SK-N-SH (cell line): ENCODE measurements at regions not wholly inside any gene's neighbourhood (a gene's known extent, or its start where the extent isn't known, plus 50 kb on each side); places are given as distances from the start of the nearest gene placed in this dataset.

ENCODE experiments used
- CTCF ChIA-PET: fragments of 300-600, 350-600 bp; formaldehyde crosslinking; extraction: SDS; loops from one replicate; lab custom pipeline; 2021; lab: Yijun Ruan, JAX
- POLR2A ChIA-PET: fragments of 350-600 bp; sonication (Branson Sonifier 250); formaldehyde crosslinking; extraction: SDS; loops from one replicate; lab custom pipeline; 2020; ENCODE audit warnings: antibody characterized with exemption, inconsistent platforms; lab: Yijun Ruan, JAX
- DNase-seq: peaks from one replicate; pipeline ENCODE4 v3.0.0; 2012
- H2AFZ ChIP-seq: fragments of 200-600 bp; sonication (generic); 2 replicates; pipeline ENCODE4 v1.8.1; 2016; ENCODE audit warnings: antibody characterized with exemption, mild to moderate bottlenecking, low read depth
- H3F3A ChIP-seq: fragments of 200-600 bp; sonication (generic); replicated peaks from 2 replicates; pipeline ENCODE3; 2016; ENCODE audit warnings: antibody characterized with exemption, mild to moderate bottlenecking; ENCODE audit not compliant: insufficient read depth
- H3K27ac ChIP-seq, 2 experiments: fragments of 200-500 bp in 1 of 2; fragments of 200-600 bp in 1 of 2; sonication (Bioruptor generic) in 1 of 2; sonication (generic), shearing (Covaris generic) in 1 of 2; 2 replicates each; pipeline versions ENCODE4 v1.5.1 to v1.6.1; 2014 to 2016; ENCODE audit warnings: low read depth in 2 of 2, inconsistent platforms in 1 of 2, low read length in 1 of 2, mild to moderate bottlenecking in 1 of 2, mixed read lengths in 1 of 2
- H3K27me3 ChIP-seq: fragments of 200-600 bp; sonication (generic), shearing (Covaris generic); 2 replicates; pipeline ENCODE4 v1.6.1; 2016; ENCODE audit warnings: mixed run types; ENCODE audit not compliant: insufficient read depth
- H3K36me3 ChIP-seq, 2 experiments: fragments of 200-500 bp in 1 of 2; fragments of 200-600 bp in 1 of 2; sonication (Bioruptor generic) in 1 of 2; sonication (generic) in 1 of 2; replicated peaks in 1 of 2; 2 replicates each; pipeline versions ENCODE3 to v1.5.1; 2014 to 2016; ENCODE audit warnings: low read length in 1 of 2, mild to moderate bottlenecking in 1 of 2; ENCODE audit not compliant: insufficient read depth in 2 of 2, control insufficient read depth in 1 of 2
- H3K4me1 ChIP-seq, 2 experiments: fragments of 200-500 bp in 1 of 2; fragments of 200-600 bp in 1 of 2; sonication (Bioruptor generic) in 1 of 2; sonication (generic), shearing (Covaris generic) in 1 of 2; 2 replicates each; pipeline versions ENCODE4 v1.5.1 to v1.6.1; 2014 to 2016; ENCODE audit warnings: low read depth in 1 of 2, low read length in 1 of 2, mixed run types in 1 of 2; ENCODE audit not compliant: insufficient read depth in 2 of 2, control insufficient read depth in 1 of 2
- H3K4me2 ChIP-seq: fragments of 200-600 bp; sonication (generic), shearing (Covaris generic); 2 replicates; pipeline ENCODE4 v1.6.1; 2017; ENCODE audit warnings: mixed run types
- H3K4me3 ChIP-seq, 2 experiments: fragments of 200-500 bp in 1 of 2; fragments of 200-600 bp in 1 of 2; sonication (Bioruptor generic) in 1 of 2; sonication (generic), shearing (Covaris generic) in 1 of 2; 2 replicates each; pipeline versions ENCODE4 v1.5.1 to v1.8.1; 2014 to 2016; ENCODE audit warnings: low read depth in 2 of 2, inconsistent platforms in 1 of 2, low read length in 1 of 2, mild to moderate bottlenecking in 1 of 2, mixed read lengths in 1 of 2, moderate library complexity in 1 of 2
- H3K79me2 ChIP-seq: fragments of 200-600 bp; sonication (generic); 2 replicates; pipeline ENCODE4 v1.8.1; 2017; ENCODE audit warnings: mild to moderate bottlenecking; ENCODE audit not compliant: insufficient read depth
- H3K9ac ChIP-seq: fragments of 200-600 bp; sonication (generic); 2 replicates; pipeline ENCODE4 v1.6.1; 2017; ENCODE audit warnings: mixed run types
- H3K9me2 ChIP-seq: fragments of 200-600 bp; sonication (generic); 2 replicates; pipeline ENCODE4 v1.6.1; 2017; ENCODE audit warnings: mixed run types
- H3K9me3 ChIP-seq: fragments of 200-600 bp; sonication (generic); 2 replicates; pipeline ENCODE4 v1.6.1; 2017; ENCODE audit warnings: mixed run types, mild to moderate bottlenecking, moderate library complexity
- H4K20me1 ChIP-seq: fragments of 200-600 bp; sonication (generic); 2 replicates; pipeline ENCODE4 v1.6.1; 2017; ENCODE audit warnings: mild to moderate bottlenecking, mixed run types; ENCODE audit not compliant: insufficient read depth
- ELF1 ChIP-seq: IDR thresholded peaks from 2 replicates; pipeline ENCODE4 v1.4.0; 2012
- EP300 ChIP-seq, 2 experiments: IDR thresholded peaks; 2 replicates each; pipeline versions ENCODE4 v1.4.0 to v1.6.1; 2012; ENCODE audit warnings: borderline replicate concordance in 1 of 2, low read depth in 1 of 2, low read length in 1 of 2
- EZH2phosphoT487 ChIP-seq: fragments of 200-600 bp; sonication (generic); IDR thresholded peaks from 2 replicates; pipeline ENCODE4 v1.6.1; 2017; ENCODE audit warnings: low read depth, mixed run types, mild to moderate bottlenecking, antibody characterized with exemption, moderate library complexity, borderline replicate concordance
- FOSL2 ChIP-seq: IDR thresholded peaks from 2 replicates; pipeline ENCODE4 v1.4.0; 2012; ENCODE audit warnings: low read depth, mild to moderate bottlenecking, moderate library complexity, borderline replicate concordance
- GABPA ChIP-seq: IDR thresholded peaks from 2 replicates; pipeline ENCODE4 v1.4.0; 2012; ENCODE audit warnings: low read depth, mild to moderate bottlenecking
- MEF2A ChIP-seq: IDR thresholded peaks from 2 replicates; pipeline ENCODE4 v1.4.0; 2012; ENCODE audit warnings: low read depth, borderline replicate concordance
- MXI1 ChIP-seq: IDR thresholded peaks from 2 replicates; pipeline ENCODE4 v1.6.1; 2012; ENCODE audit warnings: mild to moderate bottlenecking, low read depth, low read length, improper control_type of control experiment
- NFIC ChIP-seq: IDR thresholded peaks from 2 replicates; pipeline ENCODE4 v1.4.0; 2012; ENCODE audit warnings: borderline replicate concordance
- RCOR1 ChIP-seq: fragments of 150-350 bp; IDR thresholded peaks from 2 replicates; pipeline ENCODE4 v1.6.1; 2017; ENCODE audit warnings: antibody characterized with exemption, low read length
- RFX5 ChIP-seq: IDR thresholded peaks from 2 replicates; pipeline ENCODE4 v1.6.1; 2012; ENCODE audit warnings: mild to moderate bottlenecking, improper control_type of control experiment, low read length
- RXRA ChIP-seq: IDR thresholded peaks from 2 replicates; pipeline ENCODE4 v1.4.0; 2012; ENCODE audit warnings: low read depth, mild to moderate bottlenecking, borderline replicate concordance
- TAF1 ChIP-seq: IDR thresholded peaks from 2 replicates; pipeline ENCODE4 v1.6.1; 2012; ENCODE audit warnings: low read depth, mild to moderate bottlenecking, low read length, moderate library complexity, borderline replicate concordance
- TCF12 ChIP-seq: IDR thresholded peaks from 2 replicates; pipeline ENCODE4 v1.4.0; 2012
- YY1 ChIP-seq: IDR thresholded peaks from 2 replicates; pipeline ENCODE4 v1.4.0; 2012; ENCODE audit warnings: low read depth, mild to moderate bottlenecking
- WGBS: methylation state at CpG from one replicate; pipeline ENCODE4 v1.1.6; 2017; ENCODE audit warnings: low lambda C conversion rate; 5-methylcytosine and 5-hydroxymethylcytosine counted together
- TF ChIP-seq, protein P1 (sequence below): IDR thresholded peaks from 2 replicates; pipeline ENCODE4 v1.4.0; 2012; ENCODE audit warnings: low read depth, borderline replicate concordance
- TF ChIP-seq, protein P2 (sequence below): IDR thresholded peaks from 2 replicates; pipeline ENCODE4; 2012
- TF ChIP-seq, protein P3 (sequence below): fragments of 150-350 bp; IDR thresholded peaks from 2 replicates; pipeline ENCODE4 v1.6.1; 2017; ENCODE audit warnings: antibody characterized with exemption, low read length, low read depth, borderline replicate concordance
- TF ChIP-seq, protein P4 (sequence below): IDR thresholded peaks from 2 replicates; pipeline ENCODE4 v1.6.1; 2012; ENCODE audit warnings: mild to moderate bottlenecking, low read depth, low read length, moderate library complexity

DNA sequence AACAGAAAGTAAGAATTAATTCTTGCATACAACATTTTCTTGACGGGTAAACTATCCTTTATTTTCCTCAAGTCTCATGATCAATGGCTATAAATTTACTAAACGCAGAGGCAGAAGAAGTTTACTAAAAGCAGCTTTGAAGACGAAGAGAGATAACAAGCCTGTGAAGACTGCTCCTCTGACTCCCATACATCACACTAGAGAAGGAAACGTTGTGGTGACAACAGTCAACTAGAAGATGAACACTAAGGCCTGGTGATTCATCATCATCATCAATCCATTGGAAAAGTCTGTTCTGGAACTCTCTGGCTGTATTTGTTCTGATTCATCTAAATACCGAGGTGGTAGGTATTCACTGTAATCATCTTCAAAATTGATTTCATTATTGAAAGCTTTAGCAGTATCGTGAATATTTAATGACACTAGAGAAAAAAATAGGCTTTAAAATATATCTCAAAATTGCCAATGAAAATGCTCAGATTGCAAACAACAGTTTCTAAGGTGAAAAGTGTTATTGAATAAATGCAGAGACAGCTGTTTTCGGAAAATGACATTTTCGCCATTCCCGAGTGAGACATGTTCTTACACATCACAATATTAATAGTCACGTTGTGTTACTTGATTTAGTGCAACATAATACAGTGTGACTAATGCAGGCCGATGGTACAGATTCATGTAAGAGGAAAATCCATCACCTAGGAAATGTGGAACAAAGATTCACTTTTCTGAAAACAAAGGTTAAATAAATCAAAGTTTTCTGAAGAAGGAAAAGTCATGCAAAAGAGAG is 260.5 kb downstream of the C12orf50 start:
- H3K9ac ChIP-seq = no peak overlapping the region
- H3K79me2 ChIP-seq = no peaks in the 10 kb centered on the region
- no peaks in the 10 kb centered on the region for H3K36me3 ChIP-seq
- DNase-seq = no peak
- no peaks in the 10 kb centered on the region for H3F3A ChIP-seq
- H3K4me1 ChIP-seq = no peaks in the 10 kb centered on the region; a peak in 1 of 4 replicates
- H3K9me2 ChIP-seq = no peaks in the 10 kb centered on the region; the same call in 1 of the 2 replicates
- H3K4me3 ChIP-seq = no peak overlapping the region
- no peaks in the 10 kb centered on the region for H3K9me3 ChIP-seq
- ChIA-PET POLR2A (no interaction called here), CTCF (no interaction called here)
- no peak overlapping the region for H3K27ac ChIP-seq
- H4K20me1 ChIP-seq = no peaks in the 10 kb centered on the region
- H2AFZ ChIP-seq = no peak overlapping the region
- no peaks in the 10 kb centered on the region for H3K27me3 ChIP-seq
- 83% methylated on average over 11 of the region's 11 CpGs for WGBS
- H3K4me2 ChIP-seq = no peak overlapping the region
- no peak for TF ChIP-seq RXRA
- TF ChIP-seq ELF1 = no peak
- no peak for TF ChIP-seq GABPA
- TF ChIP-seq MEF2A = no peak
- TF ChIP-seq YY1 = no peak
- no peak for TF ChIP-seq EP300 (IDR thresholded peaks at IDR 0.05; ENCODE audit: borderline replicate concordance in 1 of 2, low read depth in 1 of 2, low read length in 1 of 2)
- TF ChIP-seq, protein P1, sequence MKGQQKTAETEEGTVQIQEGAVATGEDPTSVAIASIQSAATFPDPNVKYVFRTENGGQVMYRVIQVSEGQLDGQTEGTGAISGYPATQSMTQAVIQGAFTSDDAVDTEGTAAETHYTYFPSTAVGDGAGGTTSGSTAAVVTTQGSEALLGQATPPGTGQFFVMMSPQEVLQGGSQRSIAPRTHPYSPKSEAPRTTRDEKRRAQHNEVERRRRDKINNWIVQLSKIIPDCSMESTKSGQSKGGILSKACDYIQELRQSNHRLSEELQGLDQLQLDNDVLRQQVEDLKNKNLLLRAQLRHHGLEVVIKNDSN = no peak
- TF ChIP-seq RCOR1 = no peak
- TF ChIP-seq RFX5 = no peak
- no peak for TF ChIP-seq TCF12
- no peak for TF ChIP-seq EZH2phosphoT487
- no peak for TF ChIP-seq FOSL2
- TF ChIP-seq, protein P2, sequence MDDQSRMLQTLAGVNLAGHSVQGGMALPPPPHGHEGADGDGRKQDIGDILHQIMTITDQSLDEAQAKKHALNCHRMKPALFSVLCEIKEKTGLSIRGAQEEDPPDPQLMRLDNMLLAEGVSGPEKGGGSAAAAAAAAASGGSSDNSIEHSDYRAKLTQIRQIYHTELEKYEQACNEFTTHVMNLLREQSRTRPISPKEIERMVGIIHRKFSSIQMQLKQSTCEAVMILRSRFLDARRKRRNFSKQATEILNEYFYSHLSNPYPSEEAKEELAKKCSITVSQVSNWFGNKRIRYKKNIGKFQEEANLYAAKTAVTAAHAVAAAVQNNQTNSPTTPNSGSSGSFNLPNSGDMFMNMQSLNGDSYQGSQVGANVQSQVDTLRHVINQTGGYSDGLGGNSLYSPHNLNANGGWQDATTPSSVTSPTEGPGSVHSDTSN = no peak
- no peak for TF ChIP-seq NFIC
- TF ChIP-seq MXI1 = no peak
- TF ChIP-seq, protein P3, sequence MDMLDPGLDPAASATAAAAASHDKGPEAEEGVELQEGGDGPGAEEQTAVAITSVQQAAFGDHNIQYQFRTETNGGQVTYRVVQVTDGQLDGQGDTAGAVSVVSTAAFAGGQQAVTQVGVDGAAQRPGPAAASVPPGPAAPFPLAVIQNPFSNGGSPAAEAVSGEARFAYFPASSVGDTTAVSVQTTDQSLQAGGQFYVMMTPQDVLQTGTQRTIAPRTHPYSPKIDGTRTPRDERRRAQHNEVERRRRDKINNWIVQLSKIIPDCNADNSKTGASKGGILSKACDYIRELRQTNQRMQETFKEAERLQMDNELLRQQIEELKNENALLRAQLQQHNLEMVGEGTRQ = no peak
- no peak for TF ChIP-seq TAF1
- TF ChIP-seq, protein P4, sequence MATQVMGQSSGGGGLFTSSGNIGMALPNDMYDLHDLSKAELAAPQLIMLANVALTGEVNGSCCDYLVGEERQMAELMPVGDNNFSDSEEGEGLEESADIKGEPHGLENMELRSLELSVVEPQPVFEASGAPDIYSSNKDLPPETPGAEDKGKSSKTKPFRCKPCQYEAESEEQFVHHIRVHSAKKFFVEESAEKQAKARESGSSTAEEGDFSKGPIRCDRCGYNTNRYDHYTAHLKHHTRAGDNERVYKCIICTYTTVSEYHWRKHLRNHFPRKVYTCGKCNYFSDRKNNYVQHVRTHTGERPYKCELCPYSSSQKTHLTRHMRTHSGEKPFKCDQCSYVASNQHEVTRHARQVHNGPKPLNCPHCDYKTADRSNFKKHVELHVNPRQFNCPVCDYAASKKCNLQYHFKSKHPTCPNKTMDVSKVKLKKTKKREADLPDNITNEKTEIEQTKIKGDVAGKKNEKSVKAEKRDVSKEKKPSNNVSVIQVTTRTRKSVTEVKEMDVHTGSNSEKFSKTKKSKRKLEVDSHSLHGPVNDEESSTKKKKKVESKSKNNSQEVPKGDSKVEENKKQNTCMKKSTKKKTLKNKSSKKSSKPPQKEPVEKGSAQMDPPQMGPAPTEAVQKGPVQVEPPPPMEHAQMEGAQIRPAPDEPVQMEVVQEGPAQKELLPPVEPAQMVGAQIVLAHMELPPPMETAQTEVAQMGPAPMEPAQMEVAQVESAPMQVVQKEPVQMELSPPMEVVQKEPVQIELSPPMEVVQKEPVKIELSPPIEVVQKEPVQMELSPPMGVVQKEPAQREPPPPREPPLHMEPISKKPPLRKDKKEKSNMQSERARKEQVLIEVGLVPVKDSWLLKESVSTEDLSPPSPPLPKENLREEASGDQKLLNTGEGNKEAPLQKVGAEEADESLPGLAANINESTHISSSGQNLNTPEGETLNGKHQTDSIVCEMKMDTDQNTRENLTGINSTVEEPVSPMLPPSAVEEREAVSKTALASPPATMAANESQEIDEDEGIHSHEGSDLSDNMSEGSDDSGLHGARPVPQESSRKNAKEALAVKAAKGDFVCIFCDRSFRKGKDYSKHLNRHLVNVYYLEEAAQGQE = no peak
